GM21526 (cell line): ENCODE measurements at regions not wholly inside any gene's neighbourhood (a gene's known extent, or its start where the extent isn't known, plus 50 kb on each side); places are given as distances from the start of the nearest gene placed in this dataset.

Experiments used
- ATAC-seq: cut with Tn5 transposase; IDR thresholded peaks from one replicate; pipeline ENCODE4 v1.9.1; 2021; ENCODE audit warnings: moderate library complexity; ENCODE audit not compliant: unreplicated experiment, low FRiP score

DNA sequence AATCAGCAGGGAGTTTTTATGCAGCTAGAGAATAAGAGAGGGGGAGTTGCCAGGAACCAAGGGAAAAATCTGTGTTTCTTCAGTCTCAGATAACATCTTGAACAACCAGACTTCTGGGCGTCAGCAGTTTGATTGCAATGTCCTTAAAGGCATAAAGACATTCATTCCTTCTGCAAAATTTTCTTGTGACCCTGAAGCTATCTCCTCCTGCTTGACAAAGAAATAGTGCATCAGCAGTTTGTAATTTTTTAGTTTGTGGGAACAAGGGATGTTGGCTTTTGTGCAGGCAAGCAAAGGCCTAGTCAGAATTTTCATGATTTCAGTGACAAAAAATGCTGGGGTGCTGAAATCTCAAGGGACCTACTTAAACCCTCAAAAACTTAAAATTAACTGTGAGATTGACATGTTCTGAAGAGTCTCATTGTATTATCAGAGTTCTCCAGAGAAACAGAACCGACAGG, 125.8 kb upstream of the UNC5C start:
- no peak for ATAC-seq

GRCh38 chr4:95672811-95673210, 124.0 kb upstream of the UNC5C start:
- no peak for ATAC-seq

DNA sequence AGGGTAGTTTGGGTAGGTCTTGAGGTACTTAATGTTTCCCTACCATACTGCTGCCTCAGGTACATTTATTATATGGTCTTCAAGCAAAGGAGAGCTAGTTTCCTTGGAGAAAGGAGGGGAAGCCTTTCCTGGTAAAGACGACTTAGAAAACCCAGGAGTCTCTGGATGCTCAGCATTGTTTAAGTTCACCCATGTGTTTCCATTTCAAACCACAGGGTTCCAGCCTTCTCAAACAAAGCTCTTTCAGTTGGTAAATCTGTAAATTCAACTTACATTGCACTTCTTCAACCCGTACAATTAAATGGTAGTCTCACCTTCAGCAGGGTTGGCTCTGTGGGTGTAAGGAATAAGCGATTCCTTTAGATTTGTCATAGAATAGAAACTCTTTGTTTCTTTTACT, 111.9 kb upstream of the UNC5C start:
- no peak for ATAC-seq

DNA sequence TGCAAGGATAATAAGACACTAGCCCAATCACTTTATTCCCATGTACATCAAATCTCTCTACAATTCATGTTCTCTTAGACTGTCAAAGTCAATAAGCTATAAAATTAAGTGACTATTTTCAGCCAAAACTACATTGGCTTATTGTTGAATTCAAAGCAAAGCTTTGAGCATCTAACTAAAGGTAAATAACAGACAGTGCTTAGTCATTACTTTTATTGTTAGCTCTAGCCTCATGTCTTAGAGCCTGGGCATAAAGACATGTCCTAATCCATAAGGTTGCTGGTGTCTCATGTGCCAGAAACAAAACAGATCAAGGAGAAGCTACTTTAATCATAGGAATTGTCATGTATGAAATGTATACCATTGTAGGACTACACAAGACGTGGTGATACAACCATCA, 103.1 kb upstream of the UNC5C start:
- ATAC-seq, result no peak

- ATAC-seq, result no peak
These were observed 95.6 kb upstream of the UNC5C start for GRCh38 chr4:95644417-95644816.

DNA sequence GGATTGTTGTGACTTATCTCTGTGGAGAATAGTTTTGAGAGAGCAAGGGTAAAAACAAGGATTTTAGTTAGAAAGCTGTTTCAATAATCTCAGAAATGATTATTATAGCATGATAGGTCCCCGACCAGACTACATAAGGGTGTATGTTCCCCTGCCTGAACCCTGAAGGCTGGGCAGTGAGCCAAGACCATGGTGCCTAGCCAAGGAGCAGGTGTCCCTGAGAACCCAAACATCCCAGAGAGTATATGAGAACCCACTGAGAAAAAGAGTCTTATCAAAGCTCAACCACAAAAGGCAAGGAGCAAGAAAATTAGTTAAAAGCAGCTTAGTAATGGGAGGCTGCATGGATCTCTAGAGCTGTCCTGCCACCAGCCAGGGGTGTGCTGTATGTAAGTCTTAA, 94.9 kb upstream of the UNC5C start:
- ATAC-seq, result no peak

GRCh38 chr4:95641571-95641970, 92.8 kb upstream of the UNC5C start:
- ATAC-seq, result no peak

- no peak for ATAC-seq
These were observed 91.5 kb upstream of the UNC5C start for GRCh38 chr4:95640311-95640710.

DNA sequence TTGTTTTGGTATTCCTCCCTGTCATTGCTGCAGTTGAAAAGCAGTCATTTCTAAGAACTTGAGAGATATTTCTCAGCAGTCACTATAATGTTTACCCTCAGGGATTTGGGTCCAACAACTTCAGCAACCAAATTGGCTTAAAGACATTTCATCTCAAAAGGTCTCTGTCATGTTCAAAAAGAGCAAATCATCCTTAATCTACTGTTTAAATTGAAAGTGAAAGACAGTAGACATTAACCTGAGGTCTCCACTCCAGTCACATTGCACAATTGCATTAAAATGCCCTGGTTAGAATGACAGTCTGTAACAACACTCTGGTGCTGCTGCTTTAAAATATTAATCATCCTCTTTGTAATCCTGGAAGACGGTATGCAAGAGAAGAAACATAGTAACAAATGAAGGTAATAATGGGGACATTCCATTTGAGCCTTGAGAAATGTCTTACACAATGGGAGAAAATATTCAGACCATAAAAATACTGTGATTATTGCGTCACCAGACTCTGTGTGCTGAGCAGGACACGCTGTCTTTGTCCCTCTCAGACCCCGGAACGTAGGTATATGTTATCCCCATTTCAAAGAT, 90.2 kb upstream of the UNC5C start:
- ATAC-seq, result no peak

DNA sequence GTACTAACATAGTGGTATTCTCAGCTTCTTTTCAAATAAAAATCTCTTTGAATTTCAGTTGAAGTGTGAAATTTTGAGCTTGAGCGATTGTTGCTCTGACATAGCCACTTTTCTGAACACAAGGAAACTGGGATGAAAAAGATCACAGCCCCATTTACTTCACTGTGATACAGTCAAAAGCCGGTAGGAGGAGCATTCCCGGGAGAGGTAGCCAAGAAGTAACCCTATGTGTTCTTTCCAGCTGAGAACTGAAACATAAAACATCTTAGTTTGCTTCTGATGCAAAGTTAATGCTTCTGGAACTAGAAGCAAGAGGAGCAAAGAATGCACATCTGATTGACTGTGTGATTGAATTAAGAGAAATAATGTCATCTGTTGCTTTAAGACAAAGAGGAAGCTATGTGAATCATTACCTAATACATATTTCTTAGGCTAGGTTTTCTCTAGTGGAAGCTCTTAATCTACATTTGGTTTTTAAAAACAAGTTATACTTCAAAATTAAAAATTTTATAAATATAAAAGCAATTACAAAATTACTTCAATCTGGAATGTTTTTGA, 88.3 kb upstream of the UNC5C start:
- ATAC-seq, result no peak

GRCh38 chr4:95636061-95636460, 87.3 kb upstream of the UNC5C start:
- no peak for ATAC-seq

DNA sequence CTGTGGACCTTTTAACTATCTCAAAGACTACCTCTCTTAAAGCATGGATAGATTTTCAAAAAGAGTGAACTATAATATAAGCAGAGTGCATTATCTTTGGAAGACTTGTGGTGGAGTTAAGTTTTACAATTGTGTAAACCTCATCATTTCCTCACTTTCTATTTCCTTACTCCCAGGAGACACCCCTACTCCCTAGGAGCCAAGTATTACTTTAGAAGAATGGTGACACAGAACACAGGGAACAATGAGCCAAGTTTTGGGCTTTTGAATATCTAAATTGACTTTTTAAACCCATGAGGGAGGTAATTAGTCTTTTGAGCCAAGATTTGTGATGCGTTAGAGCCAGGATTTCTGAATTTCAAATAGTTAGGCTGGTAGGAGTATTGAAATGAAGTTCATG, 78.9 kb upstream of the UNC5C start:
- no peak for ATAC-seq

DNA sequence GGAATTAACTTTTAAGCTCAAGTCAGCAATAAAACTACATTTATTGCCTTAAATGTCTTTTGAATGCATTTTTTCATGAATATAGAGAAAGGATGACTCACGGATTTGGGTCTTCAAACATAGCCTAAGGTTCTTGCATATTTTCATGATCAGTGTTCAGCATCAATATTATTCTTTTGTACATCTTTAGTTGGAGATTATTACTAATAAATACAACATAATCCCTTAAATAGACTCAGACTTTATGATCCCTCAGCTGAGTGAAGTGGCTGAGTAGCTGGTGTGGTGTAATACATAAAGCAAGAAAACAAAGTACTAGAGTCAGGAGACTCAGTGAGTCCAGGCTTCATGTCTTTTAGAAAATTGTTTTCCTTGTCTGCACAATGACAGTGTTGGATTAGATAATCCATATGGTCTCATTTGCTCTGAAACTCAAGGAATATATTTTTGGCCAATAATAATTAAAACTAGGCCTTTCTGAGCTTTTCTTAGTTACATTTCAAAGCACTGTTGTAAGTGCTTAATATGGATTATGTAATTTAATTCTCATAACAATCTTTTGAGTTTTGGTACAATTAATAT, 78.3 kb upstream of the UNC5C start:
- ATAC-seq, result no peak

DNA sequence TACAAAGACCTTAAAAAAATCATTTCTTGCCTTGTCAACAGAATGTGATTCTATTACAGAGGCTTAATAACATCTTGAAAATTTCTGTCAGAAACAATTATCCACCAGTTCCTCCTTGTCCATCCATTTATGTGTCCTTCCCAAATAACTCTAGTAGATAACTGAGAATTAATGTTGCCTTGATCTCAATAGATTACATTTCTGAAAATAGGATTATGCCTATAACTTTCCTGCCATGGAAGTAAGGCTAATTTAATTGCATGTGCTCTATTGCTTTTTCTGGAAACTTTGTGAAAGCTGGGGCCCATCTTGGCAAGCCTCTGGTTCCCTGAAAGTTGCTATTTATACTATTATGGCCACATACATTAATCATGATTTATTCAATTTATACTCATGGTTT, 76.2 kb upstream of the UNC5C start:
- ATAC-seq, result no peak

GRCh38 chr4:95619525-95620443, 71.0 kb upstream of the UNC5C start:
- ATAC-seq, result no peak

GRCh38 chr4:95614684-95615205, 66.0 kb upstream of the UNC5C start:
- ATAC-seq, result no peak

- ATAC-seq, result no peak
These were observed 61.3 kb upstream of the UNC5C start for GRCh38 chr4:95610061-95610569.

- no peak for ATAC-seq
These were observed 58.0 kb upstream of the UNC5C start for GRCh38 chr4:95606739-95607138.

DNA sequence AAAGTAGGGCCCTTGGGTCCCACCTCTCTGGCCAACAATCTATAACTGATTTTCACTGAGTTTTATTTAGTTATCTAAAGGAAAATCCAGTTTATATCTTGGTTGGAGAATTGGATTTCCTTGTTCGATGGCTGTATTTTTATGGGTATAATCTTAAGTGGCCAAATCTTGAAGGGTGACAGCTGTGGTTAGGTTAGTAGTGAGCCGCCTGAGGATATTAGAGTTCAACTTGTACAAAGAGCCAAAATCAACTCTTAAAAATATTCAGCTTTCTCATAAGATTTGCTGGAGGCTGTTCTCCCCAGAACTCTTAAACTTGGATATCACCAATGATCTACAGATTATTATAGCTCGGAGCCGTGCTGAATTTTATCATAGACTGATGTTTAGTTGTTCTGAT, 54.6 kb upstream of the UNC5C start:
- ATAC-seq, result no peak

GRCh38 chr4:95602872-95603271, 54.1 kb upstream of the UNC5C start:
- no peak for ATAC-seq

- no peak for ATAC-seq
These were observed 52.6 kb upstream of the UNC5C start for GRCh38 chr4:95601356-95601755.
